Liver (tissue), 3 donors: ENCODE measurements at regions not wholly inside any gene's neighbourhood (a gene's known extent, or its start where the extent isn't known, plus 50 kb on each side); places are given as distances from the start of the nearest gene placed in this dataset.

Source experiments
- GABPA ChIP-seq, 2 donors: IDR thresholded peaks in 1 of 2; conservative IDR thresholded peaks in 1 of 2; 2 replicates each; pipeline ENCODE4 v1.6.1; 2016; ENCODE audit warnings: antibody characterized with exemption in 2 of 2, mild to moderate bottlenecking in 1 of 2, moderate library complexity in 1 of 2
- RAD21 ChIP-seq, 2 donors: IDR thresholded peaks; 2 replicates each; pipeline ENCODE4 v1.6.1; 2016; ENCODE audit warnings: antibody characterized with exemption in 2 of 2, mild to moderate bottlenecking in 2 of 2
- RXRA ChIP-seq, 2 donors: IDR thresholded peaks; 2 replicates each; pipeline ENCODE4 v1.6.1; 2017 to 2018; ENCODE audit warnings: antibody characterized with exemption in 2 of 2, mild to moderate bottlenecking in 1 of 2
- SP1 ChIP-seq: IDR thresholded peaks from 2 replicates; pipeline ENCODE4 v1.6.1; 2018; ENCODE audit warnings: antibody characterized with exemption, mild to moderate bottlenecking
- TAF1 ChIP-seq: conservative IDR thresholded peaks from 2 replicates; pipeline ENCODE4 v1.6.1; 2016; ENCODE audit warnings: antibody characterized with exemption, mild to moderate bottlenecking
- YY1 ChIP-seq: IDR thresholded peaks from 2 replicates; pipeline ENCODE4 v1.6.1; 2016; ENCODE audit warnings: antibody characterized with exemption, mild to moderate bottlenecking
- TF ChIP-seq, protein P1 (sequence below): fragments of 150-350 bp; IDR thresholded peaks from 2 replicates; pipeline ENCODE4 v1.5.1; 2017; ENCODE audit warnings: improper control_type of control experiment, low read depth, low read length; ENCODE audit not compliant: missing input control
- TF ChIP-seq, protein P2 (sequence below): IDR thresholded peaks from 2 replicates; pipeline ENCODE4 v1.6.1; 2016; ENCODE audit warnings: antibody characterized with exemption
- TF ChIP-seq, protein P3 (sequence below): IDR thresholded peaks from 2 replicates; pipeline ENCODE4 v1.6.1; 2016; ENCODE audit warnings: antibody characterized with exemption, mild to moderate bottlenecking
- TF ChIP-seq, protein P4 (sequence below): IDR thresholded peaks from 2 replicates; pipeline ENCODE4 v1.6.1; 2016; ENCODE audit warnings: antibody characterized with exemption
- TF ChIP-seq, protein P5 (sequence below): IDR thresholded peaks from 2 replicates; pipeline ENCODE4 v1.6.1; 2016; ENCODE audit warnings: antibody characterized with exemption
- donor health status: healthy.
- donor health status: healthy.

DNA sequence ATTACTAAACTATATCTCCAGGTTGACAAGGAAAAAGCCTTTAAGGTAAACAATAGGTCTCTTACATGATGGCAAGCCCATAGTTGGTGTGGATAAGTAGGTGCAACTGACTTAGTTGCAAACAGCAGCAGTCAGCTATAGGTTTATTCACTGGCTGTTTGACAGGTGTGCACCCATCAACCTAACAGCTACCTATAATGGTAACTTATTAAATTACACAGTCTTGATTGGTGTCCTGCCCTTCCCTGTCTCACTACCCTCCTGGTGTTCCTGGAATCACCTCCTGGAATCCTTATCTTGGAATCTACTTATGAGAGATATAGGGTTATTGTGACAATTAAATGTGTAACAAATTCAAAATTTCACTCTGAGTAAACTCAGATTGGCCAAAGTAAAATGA is 467.8 kb upstream of the UBE2E2 start:
- TF ChIP-seq, protein P1, sequence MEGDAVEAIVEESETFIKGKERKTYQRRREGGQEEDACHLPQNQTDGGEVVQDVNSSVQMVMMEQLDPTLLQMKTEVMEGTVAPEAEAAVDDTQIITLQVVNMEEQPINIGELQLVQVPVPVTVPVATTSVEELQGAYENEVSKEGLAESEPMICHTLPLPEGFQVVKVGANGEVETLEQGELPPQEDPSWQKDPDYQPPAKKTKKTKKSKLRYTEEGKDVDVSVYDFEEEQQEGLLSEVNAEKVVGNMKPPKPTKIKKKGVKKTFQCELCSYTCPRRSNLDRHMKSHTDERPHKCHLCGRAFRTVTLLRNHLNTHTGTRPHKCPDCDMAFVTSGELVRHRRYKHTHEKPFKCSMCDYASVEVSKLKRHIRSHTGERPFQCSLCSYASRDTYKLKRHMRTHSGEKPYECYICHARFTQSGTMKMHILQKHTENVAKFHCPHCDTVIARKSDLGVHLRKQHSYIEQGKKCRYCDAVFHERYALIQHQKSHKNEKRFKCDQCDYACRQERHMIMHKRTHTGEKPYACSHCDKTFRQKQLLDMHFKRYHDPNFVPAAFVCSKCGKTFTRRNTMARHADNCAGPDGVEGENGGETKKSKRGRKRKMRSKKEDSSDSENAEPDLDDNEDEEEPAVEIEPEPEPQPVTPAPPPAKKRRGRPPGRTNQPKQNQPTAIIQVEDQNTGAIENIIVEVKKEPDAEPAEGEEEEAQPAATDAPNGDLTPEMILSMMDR, result no peak
- TF ChIP-seq RAD21 (IDR thresholded peaks at IDR 0.05) (no peak), SP1 (no peak), TAF1 (no peak), RXRA (IDR thresholded peaks at IDR 0.05) (no peak), YY1 (no peak), GABPA (IDR thresholded peaks at IDR 0.05 in 1 of 2, conservative IDR thresholded peaks at IDR 0.05 in 1 of 2) (no peak)
- TF ChIP-seq, protein P2, sequence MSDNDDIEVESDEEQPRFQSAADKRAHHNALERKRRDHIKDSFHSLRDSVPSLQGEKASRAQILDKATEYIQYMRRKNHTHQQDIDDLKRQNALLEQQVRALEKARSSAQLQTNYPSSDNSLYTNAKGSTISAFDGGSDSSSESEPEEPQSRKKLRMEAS, result no peak
- TF ChIP-seq, protein P3, sequence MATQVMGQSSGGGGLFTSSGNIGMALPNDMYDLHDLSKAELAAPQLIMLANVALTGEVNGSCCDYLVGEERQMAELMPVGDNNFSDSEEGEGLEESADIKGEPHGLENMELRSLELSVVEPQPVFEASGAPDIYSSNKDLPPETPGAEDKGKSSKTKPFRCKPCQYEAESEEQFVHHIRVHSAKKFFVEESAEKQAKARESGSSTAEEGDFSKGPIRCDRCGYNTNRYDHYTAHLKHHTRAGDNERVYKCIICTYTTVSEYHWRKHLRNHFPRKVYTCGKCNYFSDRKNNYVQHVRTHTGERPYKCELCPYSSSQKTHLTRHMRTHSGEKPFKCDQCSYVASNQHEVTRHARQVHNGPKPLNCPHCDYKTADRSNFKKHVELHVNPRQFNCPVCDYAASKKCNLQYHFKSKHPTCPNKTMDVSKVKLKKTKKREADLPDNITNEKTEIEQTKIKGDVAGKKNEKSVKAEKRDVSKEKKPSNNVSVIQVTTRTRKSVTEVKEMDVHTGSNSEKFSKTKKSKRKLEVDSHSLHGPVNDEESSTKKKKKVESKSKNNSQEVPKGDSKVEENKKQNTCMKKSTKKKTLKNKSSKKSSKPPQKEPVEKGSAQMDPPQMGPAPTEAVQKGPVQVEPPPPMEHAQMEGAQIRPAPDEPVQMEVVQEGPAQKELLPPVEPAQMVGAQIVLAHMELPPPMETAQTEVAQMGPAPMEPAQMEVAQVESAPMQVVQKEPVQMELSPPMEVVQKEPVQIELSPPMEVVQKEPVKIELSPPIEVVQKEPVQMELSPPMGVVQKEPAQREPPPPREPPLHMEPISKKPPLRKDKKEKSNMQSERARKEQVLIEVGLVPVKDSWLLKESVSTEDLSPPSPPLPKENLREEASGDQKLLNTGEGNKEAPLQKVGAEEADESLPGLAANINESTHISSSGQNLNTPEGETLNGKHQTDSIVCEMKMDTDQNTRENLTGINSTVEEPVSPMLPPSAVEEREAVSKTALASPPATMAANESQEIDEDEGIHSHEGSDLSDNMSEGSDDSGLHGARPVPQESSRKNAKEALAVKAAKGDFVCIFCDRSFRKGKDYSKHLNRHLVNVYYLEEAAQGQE, result no peak
- TF ChIP-seq, protein P4, sequence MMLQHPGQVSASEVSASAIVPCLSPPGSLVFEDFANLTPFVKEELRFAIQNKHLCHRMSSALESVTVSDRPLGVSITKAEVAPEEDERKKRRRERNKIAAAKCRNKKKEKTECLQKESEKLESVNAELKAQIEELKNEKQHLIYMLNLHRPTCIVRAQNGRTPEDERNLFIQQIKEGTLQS, result no peak
- TF ChIP-seq, protein P5, sequence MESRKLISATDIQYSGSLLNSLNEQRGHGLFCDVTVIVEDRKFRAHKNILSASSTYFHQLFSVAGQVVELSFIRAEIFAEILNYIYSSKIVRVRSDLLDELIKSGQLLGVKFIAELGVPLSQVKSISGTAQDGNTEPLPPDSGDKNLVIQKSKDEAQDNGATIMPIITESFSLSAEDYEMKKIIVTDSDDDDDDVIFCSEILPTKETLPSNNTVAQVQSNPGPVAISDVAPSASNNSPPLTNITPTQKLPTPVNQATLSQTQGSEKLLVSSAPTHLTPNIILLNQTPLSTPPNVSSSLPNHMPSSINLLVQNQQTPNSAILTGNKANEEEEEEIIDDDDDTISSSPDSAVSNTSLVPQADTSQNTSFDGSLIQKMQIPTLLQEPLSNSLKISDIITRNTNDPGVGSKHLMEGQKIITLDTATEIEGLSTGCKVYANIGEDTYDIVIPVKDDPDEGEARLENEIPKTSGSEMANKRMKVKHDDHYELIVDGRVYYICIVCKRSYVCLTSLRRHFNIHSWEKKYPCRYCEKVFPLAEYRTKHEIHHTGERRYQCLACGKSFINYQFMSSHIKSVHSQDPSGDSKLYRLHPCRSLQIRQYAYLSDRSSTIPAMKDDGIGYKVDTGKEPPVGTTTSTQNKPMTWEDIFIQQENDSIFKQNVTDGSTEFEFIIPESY, result no peak
